Keratinocyte (primary cell): ENCODE measurements at regions not wholly inside any gene's neighbourhood (a gene's known extent, or its start where the extent isn't known, plus 50 kb on each side); places are given as distances from the start of the nearest gene placed in this dataset.

ENCODE experiments used
- CTCF ChIP-seq, 3 experiments: IDR thresholded peaks in 1 of 3; conservative IDR thresholded peaks in 1 of 3; optimal IDR thresholded peaks in 1 of 3; 2 replicates in 2 of 3; 3 replicates in 1 of 3; pipeline versions ENCODE3 to v1.5.1; 2011; ENCODE audit warnings: low read length in 3 of 3, mild to moderate bottlenecking in 3 of 3, moderate library complexity in 2 of 3, control low read depth in 1 of 3, inconsistent platforms in 1 of 3; ENCODE audit not compliant: insufficient read depth in 2 of 3; ENCODE audit errors: extremely low read depth in 1 of 3
- EZH2 ChIP-seq: IDR thresholded peaks from one replicate; pipeline ENCODE4 v1.6.1; 2012; ENCODE audit warnings: inconsistent platforms, mild to moderate bottlenecking, low read length, moderate library complexity

GRCh38 chr9:38158628-38159027, 89.6 kb upstream of the SHB start:
- TF ChIP-seq CTCF (optimal IDR thresholded peaks at IDR 0.05 in 1 of 3, IDR thresholded peaks at IDR 0.05 in 1 of 3, conservative IDR thresholded peaks at IDR 0.05 in 1 of 3; ENCODE audit: extremely low read depth in 1 of 3, insufficient read depth in 2 of 3, low read length in 3 of 3) (no peak), EZH2 (no peak)
